HG03575 (cell line): ENCODE measurements at regions not wholly inside any gene's neighbourhood (a gene's known extent, or its start where the extent isn't known, plus 50 kb on each side); places are given as distances from the start of the nearest gene placed in this dataset.
"Not testable (repeated sequence)": the region's sequence is repeated elsewhere in the genome, so short reads cannot be mapped to it uniquely, and the experiment has no call there.

Experiments
- ATAC-seq: cut with Tn5 transposase; IDR thresholded peaks from one replicate; pipeline ENCODE4 v1.9.1; 2021; ENCODE audit not compliant: unreplicated experiment, insufficient number of reproducible peaks, low FRiP score; ENCODE audit errors: extremely low read depth

DNA sequence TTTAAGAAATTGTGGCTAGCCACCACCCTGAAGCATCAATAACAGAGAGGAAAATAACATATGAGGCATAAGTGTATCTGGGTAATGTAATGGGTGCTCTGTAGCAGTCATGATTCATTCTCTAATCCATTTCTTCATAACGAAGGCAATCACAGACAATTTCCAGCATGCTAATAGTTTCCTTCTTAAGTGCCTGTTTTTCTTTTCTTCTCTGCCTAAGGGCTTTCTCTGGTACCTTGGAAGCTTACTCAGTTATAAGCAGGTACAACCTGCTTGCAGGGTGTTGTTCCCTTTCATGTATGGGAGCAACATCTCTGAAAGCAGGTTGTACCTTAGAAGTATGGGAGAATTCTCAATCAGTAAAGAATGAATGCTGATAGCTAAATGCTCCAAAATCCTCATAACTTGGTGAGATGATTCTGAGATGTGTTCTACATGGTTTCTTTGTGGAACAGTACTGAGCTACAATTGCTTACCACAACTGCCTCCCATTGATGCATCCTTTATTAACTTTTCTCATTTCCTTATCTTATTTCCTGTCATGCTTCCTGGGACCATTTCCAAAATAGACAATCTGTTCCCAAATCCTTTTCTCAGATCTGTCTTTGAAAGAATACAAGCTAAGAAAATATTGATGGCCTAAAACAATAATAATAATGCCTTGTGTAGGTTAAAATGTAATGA is 247.6 kb downstream of the PAPSS1 start:
- ATAC-seq: no peak

- ATAC-seq: no peak
Observed at GRCh38 chr4:107470173-107470572, 249.9 kb downstream of the PAPSS1 start.

- no peak for ATAC-seq
Observed at GRCh38 chr4:107468812-107469211, 251.2 kb downstream of the PAPSS1 start.

GRCh38 chr4:107468156-107468555 is 251.9 kb downstream of the PAPSS1 start:
- no peak for ATAC-seq

DNA sequence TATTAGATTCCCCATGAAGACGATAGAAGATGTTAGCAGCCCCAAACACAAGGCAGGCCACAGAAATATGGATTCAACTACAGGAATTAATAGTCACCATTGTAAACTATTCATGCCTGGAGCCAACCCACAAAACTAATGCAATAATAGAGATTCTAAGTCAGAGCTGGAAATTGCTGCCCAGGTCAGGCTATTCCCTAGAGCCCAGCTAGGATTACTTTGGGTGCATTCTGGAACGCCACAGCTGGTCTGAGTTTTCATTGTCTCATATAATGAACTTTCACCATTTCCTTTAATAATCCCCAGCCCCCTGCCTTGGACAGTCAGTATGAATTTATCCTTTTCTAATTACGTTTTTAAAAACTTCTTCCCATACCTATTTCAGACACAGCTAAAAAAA is 252.6 kb downstream of the PAPSS1 start:
- ATAC-seq: no peak

DNA sequence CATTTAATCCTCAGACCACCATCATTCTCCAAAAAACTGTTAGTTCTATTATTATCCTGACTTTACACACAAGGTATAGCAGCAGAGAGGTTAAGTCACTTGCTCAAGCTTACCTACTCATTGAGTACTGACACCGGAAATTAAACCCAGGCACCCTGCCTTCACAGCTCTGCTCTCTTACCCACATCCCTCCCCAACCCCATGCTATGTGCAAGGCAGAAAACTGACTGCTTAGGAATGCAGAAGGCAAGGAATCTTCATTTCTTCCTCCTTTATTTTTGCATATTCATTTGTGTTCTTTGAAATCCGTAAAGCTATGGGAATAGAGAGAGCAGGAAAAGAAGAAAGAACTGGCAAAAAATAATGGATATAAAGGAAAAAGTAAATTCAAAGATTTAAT is 261.8 kb downstream of the PAPSS1 start:
- ATAC-seq: no peak

DNA sequence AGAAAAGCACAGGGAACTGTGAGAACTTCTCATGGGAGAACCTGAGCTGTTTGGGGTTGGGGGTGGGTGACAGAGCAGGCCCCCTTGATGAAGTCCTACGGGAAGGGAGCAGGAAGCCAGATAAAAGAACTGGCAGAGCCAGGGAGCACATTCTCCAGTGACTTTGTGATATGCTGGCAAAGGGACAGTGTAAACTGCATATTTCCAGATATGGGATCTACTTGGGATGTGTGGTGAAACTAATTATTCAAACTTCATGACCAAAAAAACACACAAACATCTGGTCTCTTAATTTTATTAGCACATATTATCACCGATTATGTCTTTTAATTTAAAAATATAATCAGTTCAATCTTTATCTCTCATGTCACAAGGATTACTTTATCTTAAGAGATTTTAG is 266.0 kb downstream of the PAPSS1 start:
- ATAC-seq: no peak

DNA sequence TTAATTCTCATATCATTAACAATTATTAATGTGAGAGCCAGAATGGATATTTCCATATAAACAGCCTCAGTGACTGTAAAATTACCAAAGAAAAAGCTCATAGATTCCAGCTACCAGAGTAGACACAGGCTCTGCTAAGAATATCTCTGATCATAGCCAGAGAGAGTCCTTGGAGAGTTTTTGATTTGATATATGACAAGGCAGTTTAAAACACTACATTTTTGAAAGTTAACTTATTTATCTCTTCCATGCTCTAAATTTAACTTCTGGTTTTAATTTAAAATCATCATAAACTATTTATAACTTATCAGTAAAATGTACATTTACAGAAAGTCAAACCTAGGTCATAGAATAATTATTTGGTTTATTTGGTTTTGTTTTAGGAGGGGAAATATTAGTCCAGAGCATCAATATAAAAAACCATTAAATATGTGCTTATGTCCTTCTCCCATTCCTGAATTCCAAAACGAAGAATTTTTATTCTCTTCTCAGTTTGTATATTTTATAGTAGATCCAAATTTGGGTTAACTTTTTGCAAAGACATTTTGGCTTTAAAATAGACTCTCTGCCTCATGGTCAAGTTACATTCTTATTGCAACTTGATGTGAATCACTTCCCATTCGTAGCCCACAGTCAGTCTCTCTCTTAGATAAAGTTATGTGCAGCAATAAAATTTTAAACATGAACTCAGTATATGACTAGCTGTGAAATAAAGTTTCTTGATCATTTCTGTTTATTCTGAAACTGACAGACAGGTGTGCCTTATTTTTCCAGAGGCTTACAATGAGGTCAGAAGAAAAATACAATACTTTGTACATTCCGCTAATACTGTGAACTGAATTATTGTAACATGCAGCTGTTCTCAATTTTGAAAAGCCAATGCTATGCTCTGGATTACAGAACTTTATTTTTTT is 267.1 kb downstream of the PAPSS1 start:
- ATAC-seq: no peak

DNA sequence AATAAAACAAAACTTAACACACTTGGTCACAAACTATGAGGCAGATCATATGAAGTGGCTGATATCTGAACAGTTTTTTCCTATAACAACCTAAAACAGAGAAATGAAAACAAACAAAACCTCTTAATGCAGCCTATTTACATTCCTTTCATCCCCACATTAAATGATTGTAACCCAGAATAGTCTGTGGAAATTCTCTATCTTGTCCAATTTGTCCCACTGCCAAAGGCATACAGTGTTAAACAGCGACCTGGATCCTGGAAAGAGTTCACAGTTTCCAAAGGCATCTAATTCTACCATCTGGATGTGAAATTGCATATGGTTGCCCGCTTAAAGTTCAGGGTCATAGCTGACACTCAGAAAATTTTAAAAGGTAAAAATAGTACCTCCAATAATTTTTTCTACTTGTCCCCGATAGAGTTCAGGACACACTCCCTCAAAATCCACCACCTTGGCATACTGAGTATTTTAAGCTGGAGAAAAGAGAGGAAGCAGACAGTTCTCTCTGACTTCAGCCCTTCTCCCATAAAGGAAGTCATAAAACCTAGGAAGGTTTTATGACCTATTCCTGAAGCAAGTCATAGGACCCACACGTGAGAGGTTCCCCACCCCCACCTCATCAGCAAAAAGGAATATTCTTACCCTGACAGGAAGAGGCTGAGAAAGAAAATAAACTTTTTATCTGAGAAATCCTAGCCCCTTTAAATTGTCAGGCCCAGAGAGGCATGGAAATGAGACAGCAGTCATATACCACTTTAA is 270.2 kb downstream of the PAPSS1 start:
- no peak for ATAC-seq

- no peak for ATAC-seq
Observed at GRCh38 chr4:107442538-107443111, 277.4 kb downstream of the PAPSS1 start.

DNA sequence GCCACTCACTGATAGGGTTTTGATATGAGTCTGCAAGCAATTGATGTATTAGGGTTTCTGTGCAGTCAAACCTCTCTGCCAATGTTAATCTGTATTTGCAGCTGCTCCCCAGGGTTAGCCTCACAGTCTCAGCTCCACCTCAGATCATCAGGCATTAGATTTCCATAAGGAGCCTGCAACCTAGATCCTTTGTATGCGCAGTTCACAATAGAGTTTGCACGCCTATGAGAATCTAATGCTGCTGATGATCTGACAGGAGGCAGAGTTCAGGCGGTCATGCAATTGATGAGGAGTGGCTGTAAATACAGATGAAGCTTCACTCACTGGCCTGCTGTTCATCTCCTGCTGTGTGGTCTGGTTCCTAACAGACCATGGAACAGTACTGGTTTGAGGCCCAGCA is 280.6 kb downstream of the PAPSS1 start:
- ATAC-seq: no peak

GRCh38 chr4:107436471-107436870 is 283.6 kb downstream of the PAPSS1 start:
- ATAC-seq: not testable (repeated sequence)

DNA sequence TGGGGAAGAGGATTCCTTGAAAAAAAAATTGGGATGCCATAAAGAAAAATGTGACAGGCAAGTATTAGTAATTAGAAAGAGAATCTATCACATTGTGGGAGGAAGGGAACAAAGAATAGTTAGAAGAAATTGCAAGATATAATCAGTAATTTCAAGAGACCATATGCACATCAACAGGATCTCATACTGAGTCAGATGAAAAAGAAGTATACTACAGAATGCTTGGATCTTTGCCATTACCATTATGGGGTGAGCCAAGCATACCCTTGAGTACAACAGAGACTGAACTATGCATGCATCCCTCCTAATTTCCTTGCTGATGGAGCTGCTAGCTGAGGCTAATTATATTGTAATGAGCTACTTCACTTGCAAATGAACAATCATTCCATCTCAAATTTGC is 287.6 kb downstream of the PAPSS1 start:
- no peak for ATAC-seq

DNA sequence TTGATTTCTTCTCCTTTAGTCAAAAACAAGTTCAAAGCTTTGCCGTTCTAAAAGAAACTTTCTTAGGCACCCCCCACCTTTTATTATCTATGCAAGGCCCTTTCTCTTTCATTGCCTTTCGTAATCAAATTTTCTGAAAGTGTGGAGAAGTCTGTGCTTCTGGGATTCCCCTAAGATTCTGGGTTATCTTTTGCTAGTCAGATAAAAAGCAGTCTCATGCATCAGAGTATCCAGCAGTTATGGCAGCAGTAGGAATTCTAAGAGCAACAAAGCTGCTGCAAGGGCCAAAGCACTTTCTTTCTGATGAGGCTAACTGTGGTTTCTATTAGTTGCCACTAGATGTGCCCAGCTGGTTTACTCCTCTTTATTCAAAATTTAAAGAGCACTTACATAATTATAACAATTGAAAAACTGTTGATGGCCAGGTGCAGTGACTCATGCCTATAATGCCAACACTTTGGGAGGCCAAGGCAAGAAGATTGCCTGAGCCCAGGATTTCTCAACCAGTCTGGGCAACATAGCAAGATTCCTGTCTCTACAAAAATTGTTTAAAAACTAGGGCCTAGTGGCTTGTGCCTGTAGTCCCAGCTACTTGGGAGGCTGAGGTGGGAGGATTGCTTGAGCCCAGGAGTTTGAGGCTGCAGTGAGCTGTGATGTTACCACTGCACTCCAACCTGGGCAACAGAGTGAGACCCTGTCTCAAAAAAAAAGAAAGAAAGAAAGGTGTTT is 296.2 kb downstream of the PAPSS1 start:
- no peak for ATAC-seq

- ATAC-seq: not testable (repeated sequence)
Observed at GRCh38 chr4:107419536-107419935, 300.5 kb downstream of the PAPSS1 start.

GRCh38 chr4:107419052-107419451 is 301.0 kb downstream of the PAPSS1 start:
- ATAC-seq: no peak

DNA sequence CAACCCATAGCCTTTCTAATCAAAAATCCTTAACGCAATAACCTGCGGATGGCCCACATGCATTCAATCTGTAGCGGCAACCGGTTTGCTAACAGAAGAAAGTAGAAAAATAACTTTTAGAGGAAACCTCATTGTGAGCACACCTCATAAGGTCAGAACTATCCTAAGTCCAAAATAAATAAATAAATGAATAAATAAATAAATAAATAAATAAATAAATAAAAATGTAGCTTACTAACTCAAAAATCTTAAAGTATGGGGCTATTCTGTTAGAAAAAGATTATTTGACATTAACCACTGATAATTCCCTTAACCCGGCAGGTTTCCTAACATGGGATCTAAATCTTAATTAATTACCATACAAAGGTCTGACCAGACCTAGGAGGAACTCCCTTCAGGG is 304.5 kb downstream of the PAPSS1 start:
- ATAC-seq: not testable (repeated sequence)

GRCh38 chr4:107409872-107410271 is 310.2 kb downstream of the PAPSS1 start:
- not testable (repeated sequence) for ATAC-seq

DNA sequence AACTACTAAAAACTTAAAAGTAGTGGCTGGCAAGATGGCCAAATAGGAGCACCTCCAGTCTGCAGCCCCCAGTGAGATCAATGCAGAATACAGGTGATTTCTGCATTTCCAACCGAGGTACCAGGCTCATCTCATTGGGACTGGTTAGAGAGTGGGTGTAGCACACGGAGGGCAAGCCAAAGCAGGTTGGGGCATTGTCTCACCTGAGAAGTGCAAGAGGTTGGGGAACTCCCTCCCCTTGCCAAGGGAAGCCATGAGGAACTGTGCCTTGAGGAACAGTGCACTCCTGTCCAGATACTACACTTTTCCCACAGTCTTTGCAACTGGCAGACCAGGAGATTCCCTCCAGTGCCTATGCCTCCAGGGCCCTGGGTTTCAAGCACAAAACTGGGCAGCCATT is 311.1 kb downstream of the PAPSS1 start:
- no peak for ATAC-seq
